IMR-90 (cell line): ENCODE measurements at regions not wholly inside any gene's neighbourhood (a gene's known extent, or its start where the extent isn't known, plus 50 kb on each side); places are given as distances from the start of the nearest gene placed in this dataset.
A peak's percentile ranks its signal among the peaks of the same experiment; 100 is the strongest.

Experiments
- ATAC-seq: fragments of 200-7000 bp; cut with Tn5 transposase; 2 replicates; pipeline ENCODE4 v1.9.1; 2020; ENCODE audit warnings: low read depth, mild to moderate bottlenecking, moderate library complexity
- BruUV-seq: library from RNA; stranded (reverse); fragments of 400-500 nt; replicated peaks from 2 replicates; lab custom pipeline; 2021; lab: Mats Ljungman, UMichigan
- CTCF ChIA-PET: fragments of 300-600 bp; formaldehyde crosslinking; extraction: SDS; loops from one replicate; lab custom pipeline; 2021; ENCODE audit warnings: antibody characterized with exemption; lab: Yijun Ruan, JAX
- POLR2A ChIA-PET: fragments of 300-600 bp; sonication (Branson Sonifier 250); formaldehyde crosslinking; loops from one replicate; lab custom pipeline; 2022; ENCODE audit warnings: antibody characterized with exemption; ENCODE audit not compliant: unreplicated experiment; lab: Charles Lee
- DNase-seq: peaks from one replicate; pipeline ENCODE4 v3.0.0; 2013
- H2AFZ ChIP-seq: replicated peaks from 2 replicates; pipeline ENCODE3; 2013; ENCODE audit warnings: low read length, mild to moderate bottlenecking; ENCODE audit not compliant: poor library complexity
- H2AK5ac ChIP-seq: 2 replicates; pipeline ENCODE4 v1.6.1; 2013; ENCODE audit warnings: low read depth, low read length, inconsistent platforms
- H2AK9ac ChIP-seq: replicated peaks from 2 replicates; pipeline ENCODE3; 2013; ENCODE audit warnings: mild to moderate bottlenecking, low read depth, low read length, moderate library complexity; ENCODE audit not compliant: poor library complexity
- H2BK120ac ChIP-seq: 2 replicates; pipeline ENCODE4 v1.6.1; 2013; ENCODE audit warnings: low read depth, low read length, inconsistent platforms
- H2BK15ac ChIP-seq: 3 replicates; pipeline ENCODE4 v1.6.1; 2013; ENCODE audit warnings: low read depth, low read length, inconsistent platforms
- H2BK20ac ChIP-seq: 2 replicates; pipeline ENCODE4 v1.6.1; 2013; ENCODE audit warnings: low read depth, mild to moderate bottlenecking, inconsistent platforms, low read length, moderate library complexity
- H2BK5ac ChIP-seq: 2 replicates; pipeline ENCODE4 v1.6.1; 2013; ENCODE audit warnings: mild to moderate bottlenecking, low read depth, low read length, inconsistent platforms; ENCODE audit not compliant: poor library complexity, severe bottlenecking
- H3K14ac ChIP-seq: replicated peaks from 2 replicates; pipeline ENCODE4 v1.6.1; 2013; ENCODE audit warnings: low read depth, low read length, inconsistent platforms
- H3K18ac ChIP-seq: 2 replicates; pipeline ENCODE4 v1.6.1; 2013; ENCODE audit warnings: low read depth, low read length, control low read depth
- H3K23ac ChIP-seq: 2 replicates; pipeline ENCODE4 v1.6.1; 2013; ENCODE audit warnings: low read depth, low read length, inconsistent platforms
- H3K27ac ChIP-seq: 2 replicates; pipeline ENCODE4 v1.5.1; 2013; ENCODE audit warnings: mild to moderate bottlenecking, control low read depth, low read length; ENCODE audit not compliant: insufficient read depth
- H3K27me3 ChIP-seq: 2 replicates; pipeline ENCODE4 v1.6.1; 2013; ENCODE audit warnings: low read length; ENCODE audit not compliant: control insufficient read depth, insufficient read depth
- H3K36me3 ChIP-seq: 2 replicates; pipeline ENCODE4 v1.6.1; 2013; ENCODE audit warnings: low read length, mixed read lengths; ENCODE audit not compliant: control insufficient read depth, insufficient read depth
- H3K4ac ChIP-seq: 2 replicates; pipeline ENCODE4 v1.6.1; 2013; ENCODE audit warnings: low read depth, low read length, inconsistent platforms
- H3K4me1 ChIP-seq: 2 replicates; pipeline ENCODE4 v1.6.1; 2013; ENCODE audit warnings: low read length, mixed read lengths; ENCODE audit not compliant: control insufficient read depth, insufficient read depth
- H3K4me2 ChIP-seq: 2 replicates; pipeline ENCODE4 v1.6.1; 2013; ENCODE audit warnings: low read depth, mild to moderate bottlenecking, control low read depth, low read length, moderate library complexity
- H3K4me3 ChIP-seq: 2 replicates; pipeline ENCODE4 v1.5.1; 2013; ENCODE audit warnings: low read depth, mild to moderate bottlenecking, control low read depth, low read length, moderate library complexity; ENCODE audit not compliant: insufficient read depth
- H3K56ac ChIP-seq: 2 replicates; pipeline ENCODE4 v1.6.1; 2013; ENCODE audit warnings: low read length, inconsistent platforms; ENCODE audit not compliant: insufficient read depth; ENCODE audit errors: extremely low read depth
- H3K79me1 ChIP-seq, 2 experiments: 2 replicates each; pipeline ENCODE4 v1.6.1; 2013; ENCODE audit warnings: low read length in 2 of 2, inconsistent platforms in 1 of 2, low read depth in 1 of 2
- H3K9ac ChIP-seq: 2 replicates; pipeline ENCODE4 v1.6.1; 2013; ENCODE audit warnings: low read depth, low read length, control low read depth
- H3K9me1 ChIP-seq: 2 replicates; pipeline ENCODE4 v1.6.1; 2013; ENCODE audit warnings: low read length, inconsistent platforms; ENCODE audit not compliant: insufficient read depth
- H3K9me3 ChIP-seq: 2 replicates; pipeline ENCODE4 v1.6.1; 2013; ENCODE audit warnings: low read length; ENCODE audit not compliant: control insufficient read depth, insufficient read depth
- H4K20me1 ChIP-seq: 2 replicates; pipeline ENCODE4 v1.6.1; 2013; ENCODE audit warnings: low read length, inconsistent platforms; ENCODE audit not compliant: insufficient read depth
- H4K5ac ChIP-seq: 2 replicates; pipeline ENCODE4 v1.6.1; 2013; ENCODE audit warnings: mild to moderate bottlenecking, low read depth, low read length, control low read depth
- H4K8ac ChIP-seq, 2 experiments: 2 replicates each; pipeline ENCODE4 v1.6.1; 2013; ENCODE audit warnings: low read depth in 2 of 2, low read length in 2 of 2, control low read depth in 1 of 2, inconsistent platforms in 1 of 2
- H4K91ac ChIP-seq: 2 replicates; pipeline ENCODE4 v1.6.1; 2013; ENCODE audit warnings: low read depth, low read length, inconsistent platforms; ENCODE audit not compliant: insufficient read depth
- CEBPB ChIP-seq: IDR thresholded peaks from 2 replicates; pipeline ENCODE4 v1.6.1; 2012; ENCODE audit warnings: low read depth, low read length, improper control_type of control experiment
- CTCF ChIP-seq: conservative IDR thresholded peaks from 2 replicates; pipeline ENCODE4 v1.5.1; 2012; ENCODE audit warnings: mild to moderate bottlenecking, low read depth, low read length, improper control_type of control experiment
- ELK1 ChIP-seq: fragments of 150-350 bp; IDR thresholded peaks from 2 replicates; pipeline ENCODE4 v1.6.1; 2016; ENCODE audit warnings: low read depth, mild to moderate bottlenecking, low read length, moderate library complexity, borderline replicate concordance
- MAFK ChIP-seq: IDR thresholded peaks from 2 replicates; pipeline ENCODE4 v1.6.1; 2012; ENCODE audit warnings: low read depth, low read length, improper control_type of control experiment
- MXI1 ChIP-seq: IDR thresholded peaks from 2 replicates; pipeline ENCODE4 v1.6.1; 2012; ENCODE audit warnings: low read depth, mild to moderate bottlenecking, low read length, moderate library complexity, borderline replicate concordance
- NFE2L2 ChIP-seq: fragments of 150-350 bp; IDR thresholded peaks from 2 replicates; pipeline ENCODE4 v1.6.1; 2016; ENCODE audit warnings: low read depth, mild to moderate bottlenecking, low read length
- RAD21 ChIP-seq: IDR thresholded peaks from 2 replicates; pipeline ENCODE4 v1.6.1; 2012; ENCODE audit warnings: low read length, improper control_type of control experiment
- USF2 ChIP-seq: fragments of 150-350 bp; IDR thresholded peaks from 2 replicates; pipeline ENCODE4 v1.6.1; 2017; ENCODE audit warnings: mild to moderate bottlenecking, antibody characterized with exemption, low read length, low read depth
- WGBS, 2 experiments: methylation state at CpG; one replicate each; pipeline versions ENCODE4 v1.1.5 to v1.1.7; 2013; ENCODE audit warnings: missing lambda C conversion rate in 2 of 2; ENCODE audit not compliant: insufficient read length in 1 of 2; ENCODE audit errors: extremely low coverage in 2 of 2; 5-methylcytosine and 5-hydroxymethylcytosine counted together
- dilution Hi-C: fragments of 300-500 bp; cut with HindIII; formaldehyde crosslinking; loops from one replicate; pipeline ENCODE4 v1.14.3; 2018; ENCODE audit warnings: low sequenced_read_pairs; ENCODE audit not compliant: unreplicated experiment
- in situ Hi-C: fragments of 300-500 bp; cut with MboI; formaldehyde crosslinking; loops from 3 replicates; pipeline ENCODE4 v1.14.3; 2019; ENCODE audit warnings: low sequenced_read_pairs, inconsistent platforms, mixed read lengths
- intact Hi-C: fragments of 100-400 bp; cut with micrococcal nuclease; formaldehyde crosslinking; loops from 2 replicates; pipeline ENCODE4 v1.10.0; 2022

- H3K4me1 ChIP-seq, result peaks cover 3% of the 10 kb centered on the region
- no peak overlapping the region for H2AK9ac ChIP-seq
- no peak overlapping the region for H3K4me2 ChIP-seq
- no peaks in the 10 kb centered on the region for H3K27me3 ChIP-seq
- ChIA-PET CTCF (interaction anchor here (0.8 kb wide), 1 partner anchor 34 kb away, joined by 3 read pairs; no protein-coding TSS in a partner anchor), POLR2A (no interaction called here)
- no peak overlapping the region for H3K4me3 ChIP-seq
- no peak overlapping the region for H3K18ac ChIP-seq
- in situ Hi-C loops (no loop called here), intact Hi-C loops (no loop called here), dilution Hi-C loops (no loop called here)
- no peak overlapping the region for H3K14ac ChIP-seq
- DNase-seq (peak; percentile 11), ATAC-seq (no peak)
- BruUV-seq, result no TSS peak
- no peak overlapping the region for H3K56ac ChIP-seq
- no peaks in the 10 kb centered on the region for H4K20me1 ChIP-seq
- H3K79me1 ChIP-seq, result no peaks in the 10 kb centered on the region
- H2AFZ ChIP-seq, result peak overlapping the region; percentile 46
- H3K27ac ChIP-seq, result no peak overlapping the region
- no peak overlapping the region for H2BK120ac ChIP-seq
- H4K91ac ChIP-seq, result no peak overlapping the region
- no CpG with 5 or more reads among the region's 7 CpGs for WGBS, 2 experiments
- TF ChIP-seq ELK1 (no peak), NFE2L2 (no peak), RAD21 (no peak), CEBPB (no peak), MAFK (no peak), CTCF (no peak), USF2 (no peak), MXI1 (no peak)
- H4K8ac ChIP-seq, result no peak overlapping the region
- no peak overlapping the region for H4K5ac ChIP-seq
- H2BK20ac ChIP-seq, result no peak overlapping the region
- H3K4ac ChIP-seq, result no peak overlapping the region
- H3K9me1 ChIP-seq, result no peaks in the 10 kb centered on the region
- H3K9ac ChIP-seq, result no peak overlapping the region
- peak overlapping the region; percentile 28; the same call in 1 of the 2 replicates for H2AK5ac ChIP-seq
- H3K9me3 ChIP-seq, result no peaks in the 10 kb centered on the region
- no peak overlapping the region for H2BK5ac ChIP-seq
- H2BK15ac ChIP-seq, result no peak overlapping the region
- H3K36me3 ChIP-seq, result no peaks in the 10 kb centered on the region
- no peak overlapping the region; the same call in 1 of the 2 replicates for H3K23ac ChIP-seq
These were observed 146.8 kb downstream of the ZBTB18 start for GRCh38 chr1:244197851-244198375.
